OCI-LY3 (cell line): ENCODE measurements at regions not wholly inside any gene's neighbourhood (a gene's known extent, or its start where the extent isn't known, plus 50 kb on each side); places are given as distances from the start of the nearest gene placed in this dataset.

Source experiments
- H2AFZ ChIP-seq: fragments of 200-600, 300-600 bp; shearing (Covaris generic); 2 replicates; pipeline ENCODE4 v1.6.0; 2014; ENCODE audit warnings: antibody characterized with exemption, low read depth, low read length
- H3K27ac ChIP-seq: fragments of 200-600, 300-600 bp; sonication (generic); 2 replicates; pipeline ENCODE4 v1.5.1; 2014; ENCODE audit warnings: mild to moderate bottlenecking, low read length, moderate library complexity, mixed read lengths
- H3K27me3 ChIP-seq: fragments of 200-600, 300-600 bp; sonication (generic); 2 replicates; pipeline ENCODE4 v1.6.1; 2014; ENCODE audit warnings: low read depth, low read length, mixed read lengths
- H3K36me3 ChIP-seq: fragments of 200-600, 300-600 bp; sonication (generic); replicated peaks from 2 replicates; pipeline ENCODE3; 2014; ENCODE audit warnings: low read depth, low read length, mixed read lengths
- H3K4me1 ChIP-seq: fragments of 300-600, 200-600 bp; sonication (generic); 2 replicates; pipeline ENCODE4 v1.6.1; 2014; ENCODE audit warnings: low read length, mixed read lengths
- H3K4me2 ChIP-seq: fragments of 200-600, 300-600 bp; sonication (generic); 2 replicates; pipeline ENCODE4 v1.6.1; 2014; ENCODE audit warnings: low read length, mixed read lengths
- H3K4me3 ChIP-seq: fragments of 300-600, 200-600 bp; sonication (generic); 2 replicates; pipeline ENCODE4 v1.5.1; 2014; ENCODE audit warnings: antibody characterized with exemption, mild to moderate bottlenecking, low read length, moderate library complexity
- H3K79me2 ChIP-seq: fragments of 300-600, 200-600 bp; shearing (Covaris generic); 2 replicates; pipeline ENCODE4 v1.6.1; 2014; ENCODE audit warnings: mild to moderate bottlenecking, low read length, mixed read lengths
- H3K9ac ChIP-seq: fragments of 300-600, 200-600 bp; shearing (Covaris generic); 2 replicates; pipeline ENCODE4 v1.6.0; 2014; ENCODE audit warnings: mild to moderate bottlenecking, low read length, moderate library complexity
- H3K9me3 ChIP-seq: fragments of 200-600, 300-600 bp; shearing (Covaris generic); 2 replicates; pipeline ENCODE4 v1.6.1; 2014; ENCODE audit warnings: low read length, mixed read lengths; ENCODE audit not compliant: insufficient read depth
- H4K20me1 ChIP-seq: fragments of 200-600, 300-600 bp; sonication (generic); 2 replicates; pipeline ENCODE4 v1.6.1; 2016; ENCODE audit warnings: low read length, mixed read lengths; ENCODE audit not compliant: insufficient read depth
- CTCF ChIP-seq: fragments of 200-600, 300-600 bp; sonication (generic); IDR thresholded peaks from 2 replicates; pipeline ENCODE4 v1.5.1; 2014; ENCODE audit warnings: antibody characterized with exemption, low read length, low read depth
- EZH2phosphoT487 ChIP-seq: fragments of 200-600 bp; shearing (Covaris generic); IDR thresholded peaks from 2 replicates; pipeline ENCODE4 v1.6.1; 2018; ENCODE audit warnings: antibody characterized with exemption, mixed run types, low read depth

GRCh38 chr9:10867194-10867593 is 254.4 kb upstream of the PTPRD start:
- Histone ChIP-seq H3K27me3 (no peaks in the 10 kb centered on the region), H3K79me2 (no peaks in the 10 kb centered on the region), H3K9ac (no peak overlapping the region), H3K27ac (no peak overlapping the region), H3K9me3 (no peaks in the 10 kb centered on the region; the same call in 1 of the 2 replicates), H3K36me3 (no peaks in the 10 kb centered on the region), H3K4me1 (no peaks in the 10 kb centered on the region), H4K20me1 (no peaks in the 10 kb centered on the region), H2AFZ (no peak overlapping the region), H3K4me3 (no peak overlapping the region), H3K4me2 (no peak overlapping the region)
- TF ChIP-seq EZH2phosphoT487 (no peak), CTCF (no peak)

- Histone ChIP-seq H2AFZ (no peak overlapping the region), H3K79me2 (no peaks in the 10 kb centered on the region), H3K4me2 (no peak overlapping the region), H3K27me3 (no peaks in the 10 kb centered on the region), H3K9me3 (no peaks in the 10 kb centered on the region; the same call in 1 of the 2 replicates), H3K4me1 (no peaks in the 10 kb centered on the region), H3K4me3 (no peak overlapping the region), H4K20me1 (no peaks in the 10 kb centered on the region), H3K27ac (no peak overlapping the region), H3K9ac (no peak overlapping the region), H3K36me3 (no peaks in the 10 kb centered on the region)
- TF ChIP-seq CTCF = no peak
- no peak for TF ChIP-seq EZH2phosphoT487
These were observed 256.9 kb upstream of the PTPRD start for GRCh38 chr9:10869687-10870086.

- Histone ChIP-seq H3K27me3 (no peaks in the 10 kb centered on the region), H3K9me3 (no peaks in the 10 kb centered on the region)
These were observed 261.2 kb upstream of the PTPRD start for GRCh38 chr9:10873999-10874398.

GRCh38 chr9:10875752-10876151 is 262.9 kb upstream of the PTPRD start:
- Histone ChIP-seq H4K20me1 (no peaks in the 10 kb centered on the region), H3K79me2 (no peaks in the 10 kb centered on the region), H2AFZ (no peak overlapping the region), H3K27me3 (no peaks in the 10 kb centered on the region), H3K4me2 (no peak overlapping the region), H3K4me1 (no peaks in the 10 kb centered on the region), H3K9ac (no peak overlapping the region), H3K9me3 (no peaks in the 10 kb centered on the region), H3K27ac (no peak overlapping the region), H3K36me3 (no peaks in the 10 kb centered on the region), H3K4me3 (no peak overlapping the region)
- TF ChIP-seq EZH2phosphoT487 = no peak
- TF ChIP-seq CTCF = no peak

More at GRCh38 chr9:10873999-10874398, 261.2 kb upstream of the PTPRD start:
- Histone ChIP-seq H3K4me1 (no peaks in the 10 kb centered on the region), H3K9ac (no peak overlapping the region), H3K4me3 (no peak overlapping the region), H3K79me2 (no peaks in the 10 kb centered on the region), H2AFZ (no peak overlapping the region), H3K36me3 (no peaks in the 10 kb centered on the region), H3K27ac (no peak overlapping the region), H4K20me1 (no peaks in the 10 kb centered on the region), H3K4me2 (no peak overlapping the region)
- TF ChIP-seq CTCF = no peak
- no peak for TF ChIP-seq EZH2phosphoT487
